C4-2B (cell line): ENCODE measurements at regions not wholly inside any gene's neighbourhood (a gene's known extent, or its start where the extent isn't known, plus 50 kb on each side); places are given as distances from the start of the nearest gene placed in this dataset.

Experiments
- CTCF ChIP-seq: fragments of 450-650 bp; conservative IDR thresholded peaks from 2 replicates; pipeline ENCODE4 v1.5.1; 2017; ENCODE audit warnings: mild to moderate bottlenecking
- ZFX ChIP-seq: fragments of 450-650 bp; IDR thresholded peaks from 2 replicates; pipeline ENCODE4 v1.6.1; 2017

GRCh38 chr5:116658830-116659229 lies 84.2 kb upstream of the SEMA6A start:
- TF ChIP-seq CTCF (no peak), ZFX (no peak)
